ENCODE measurements at regions not wholly inside any gene's neighbourhood (a gene's known extent, or its start where the extent isn't known, plus 50 kb on each side); places are given as distances from the start of the nearest gene placed in this dataset.

- ChIA-PET CTCF (no interaction called here), POLR2A (no interaction called here)
- DNase-seq (ENCODE audit: extremely low spot score) = no peak
- TF ChIP-seq CTCF (IDR thresholded peaks at IDR 0.05; ENCODE audit: control extremely low read depth, extremely low read depth, low read depth, missing control alignments) = no peak
Measured at GRCh38 chr5:18987101-18987500, 1000.9 kb downstream of the CDH18 start.

GRCh38 chr5:18990852-18991251 is 997.1 kb downstream of the CDH18 start:
- POLR2A ChIA-PET = no interaction called here
- no peak for DNase-seq (ENCODE audit: extremely low spot score)
- CTCF ChIA-PET = no interaction called here
- TF ChIP-seq CTCF (IDR thresholded peaks at IDR 0.05; ENCODE audit: control extremely low read depth, extremely low read depth, low read depth, missing control alignments) = no peak

GRCh38 chr5:18992264-18992663 is 995.7 kb downstream of the CDH18 start:
- POLR2A ChIA-PET = no interaction called here
- CTCF ChIA-PET = no interaction called here
- DNase-seq (ENCODE audit: extremely low spot score) = no peak
- TF ChIP-seq CTCF (IDR thresholded peaks at IDR 0.05; ENCODE audit: control extremely low read depth, extremely low read depth, low read depth, missing control alignments) = no peak

- DNase-seq (ENCODE audit: extremely low spot score) = no peak
- CTCF ChIA-PET = no interaction called here
- no peak for TF ChIP-seq CTCF (IDR thresholded peaks at IDR 0.05; ENCODE audit: control extremely low read depth, extremely low read depth, low read depth, missing control alignments)
- POLR2A ChIA-PET = no interaction called here
Measured at GRCh38 chr5:18999478-18999877, 988.5 kb downstream of the CDH18 start.

GRCh38 chr5:19001054-19001453 is 986.9 kb downstream of the CDH18 start:
- TF ChIP-seq CTCF (IDR thresholded peaks at IDR 0.05; ENCODE audit: control extremely low read depth, extremely low read depth, low read depth, missing control alignments) = no peak
- no peak for DNase-seq (ENCODE audit: extremely low spot score)
- POLR2A ChIA-PET = no interaction called here
- CTCF ChIA-PET = no interaction called here

- ChIA-PET CTCF (interaction anchor here (1.4 kb wide), 1 partner anchor 8 kb away, joined by 3 read pairs; no protein-coding TSS in a partner anchor), POLR2A (no interaction called here)
- no peak for DNase-seq (ENCODE audit: extremely low spot score)
- no peak for TF ChIP-seq CTCF (IDR thresholded peaks at IDR 0.05; ENCODE audit: control extremely low read depth, extremely low read depth, low read depth, missing control alignments)
Measured at GRCh38 chr5:19001539-19001938, 986.5 kb downstream of the CDH18 start.

GRCh38 chr5:19002111-19002510 is 985.9 kb downstream of the CDH18 start:
- DNase-seq (ENCODE audit: extremely low spot score) = no peak
- TF ChIP-seq CTCF (IDR thresholded peaks at IDR 0.05; ENCODE audit: control extremely low read depth, extremely low read depth, low read depth, missing control alignments) = no peak
- ChIA-PET POLR2A (no interaction called here), CTCF (interaction anchor here (1.4 kb wide), 1 partner anchor 8 kb away, joined by 3 read pairs; no protein-coding TSS in a partner anchor)
